ELR (cell line): ENCODE measurements at regions not wholly inside any gene's neighbourhood (a gene's known extent, or its start where the extent isn't known, plus 50 kb on each side); places are given as distances from the start of the nearest gene placed in this dataset.
"Not testable (repeated sequence)": the region's sequence is repeated elsewhere in the genome, so short reads cannot be mapped to it uniquely, and the experiment has no call there.

Experiments
- DNase-seq: peaks from one replicate; pipeline ENCODE4 v3.0.0-alpha.2; 2015; ENCODE audit warnings: low read depth

GRCh38 chrX:8025705-8026104 lies 98.5 kb upstream of the PNPLA4 start:
- no peak for DNase-seq

DNA sequence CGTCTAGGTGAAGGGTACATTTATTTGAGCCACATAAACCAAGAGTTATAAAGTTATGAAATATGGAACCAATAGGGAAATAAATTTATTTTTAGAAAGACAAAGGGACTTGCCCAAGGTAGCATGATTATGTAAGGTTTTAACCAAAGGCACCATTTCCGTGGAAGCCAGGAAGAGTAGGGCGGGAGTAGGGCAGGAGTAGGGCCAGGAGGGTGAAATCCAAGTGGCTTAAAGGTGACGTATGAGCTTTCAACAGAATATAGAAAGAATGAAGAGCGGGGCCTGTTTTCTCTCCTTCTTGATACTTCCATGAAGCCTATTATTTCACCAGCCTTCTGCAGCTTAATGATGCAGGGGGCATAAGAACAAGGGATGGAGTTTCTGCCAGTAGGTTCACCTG lies 91.7 kb upstream of the PNPLA4 start:
- no peak for DNase-seq

GRCh38 chrX:8010105-8010504 lies 82.9 kb upstream of the PNPLA4 start:
- peak; percentile 3 for DNase-seq

DNA sequence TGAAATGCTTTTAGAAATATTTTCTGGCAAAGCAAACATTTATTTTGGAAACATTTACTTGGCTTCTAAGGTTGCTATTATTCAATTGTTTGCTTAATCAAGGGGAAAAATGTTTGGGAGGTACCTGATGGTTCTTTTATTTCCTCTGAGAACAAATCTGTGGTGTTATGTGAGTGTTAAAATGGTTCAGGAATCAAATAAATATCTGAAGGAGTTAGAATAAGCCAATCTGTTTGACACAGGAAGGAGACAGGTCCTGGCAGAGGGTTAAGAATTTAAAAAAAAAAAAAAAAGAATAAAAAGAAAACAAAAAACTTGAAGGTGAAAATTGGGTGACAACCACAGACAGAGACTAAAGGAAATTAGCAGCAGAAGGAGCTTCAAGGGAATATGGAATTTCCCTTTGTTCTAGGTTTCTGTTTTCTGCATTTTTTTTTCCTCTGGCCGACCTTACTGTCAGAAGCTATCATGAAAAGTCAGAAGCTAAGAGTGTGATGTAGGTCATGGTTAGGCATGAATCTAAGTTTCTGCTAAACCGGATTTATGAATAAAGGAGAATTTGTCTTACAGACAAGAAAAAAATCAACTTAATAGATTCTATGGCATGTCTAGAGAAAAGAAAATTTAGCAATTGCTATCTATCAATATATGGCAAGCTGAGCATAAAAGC lies 78.6 kb upstream of the PNPLA4 start:
- no peak for DNase-seq

- no peak for DNase-seq
Measured at GRCh38 chrX:8003147-8003883, 76.1 kb upstream of the PNPLA4 start.

- DNase-seq = no peak
Measured at GRCh38 chrX:7996851-7997250, 69.6 kb upstream of the PNPLA4 start.

- peak; percentile 42 for DNase-seq
Measured at GRCh38 chrX:7996414-7996813, 69.2 kb upstream of the PNPLA4 start.

DNA sequence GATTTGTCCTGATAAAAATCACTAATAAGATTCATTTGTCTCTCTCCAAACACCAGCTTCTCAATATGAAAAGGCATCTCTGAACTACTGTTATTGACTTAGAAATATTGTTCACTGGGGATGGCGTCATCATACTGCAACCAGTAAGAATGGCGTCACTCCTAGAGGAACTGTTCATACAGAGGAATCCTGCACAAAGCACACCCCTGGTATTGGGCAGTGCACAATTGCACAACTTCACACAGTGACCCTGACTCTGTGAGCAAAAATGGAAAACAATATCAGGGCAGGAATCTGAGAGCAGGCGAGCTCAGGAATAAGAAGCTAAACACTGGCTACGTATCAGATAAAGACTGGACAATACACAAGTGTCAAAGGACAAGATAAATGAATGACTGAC lies 66.7 kb upstream of the PNPLA4 start:
- DNase-seq = no peak

GRCh38 chrX:7988013-7988759 lies 61.0 kb upstream of the PNPLA4 start:
- DNase-seq = peak; percentile 85

- peak; percentile 42 for DNase-seq
Measured at GRCh38 chrX:7987160-7988012, 60.2 kb upstream of the PNPLA4 start.

- not testable (repeated sequence) for DNase-seq
Measured at GRCh38 chrX:7986738-7987137, 59.5 kb upstream of the PNPLA4 start.

- peak; percentile 77 for DNase-seq
Measured at GRCh38 chrX:7985568-7985967, 58.4 kb upstream of the PNPLA4 start.

GRCh38 chrX:7983581-7983980 lies 56.4 kb upstream of the PNPLA4 start:
- DNase-seq = no peak
